ENCODE measurements at regions not wholly inside any gene's neighbourhood (a gene's known extent, or its start where the extent isn't known, plus 50 kb on each side); places are given as distances from the start of the nearest gene placed in this dataset.

DNA sequence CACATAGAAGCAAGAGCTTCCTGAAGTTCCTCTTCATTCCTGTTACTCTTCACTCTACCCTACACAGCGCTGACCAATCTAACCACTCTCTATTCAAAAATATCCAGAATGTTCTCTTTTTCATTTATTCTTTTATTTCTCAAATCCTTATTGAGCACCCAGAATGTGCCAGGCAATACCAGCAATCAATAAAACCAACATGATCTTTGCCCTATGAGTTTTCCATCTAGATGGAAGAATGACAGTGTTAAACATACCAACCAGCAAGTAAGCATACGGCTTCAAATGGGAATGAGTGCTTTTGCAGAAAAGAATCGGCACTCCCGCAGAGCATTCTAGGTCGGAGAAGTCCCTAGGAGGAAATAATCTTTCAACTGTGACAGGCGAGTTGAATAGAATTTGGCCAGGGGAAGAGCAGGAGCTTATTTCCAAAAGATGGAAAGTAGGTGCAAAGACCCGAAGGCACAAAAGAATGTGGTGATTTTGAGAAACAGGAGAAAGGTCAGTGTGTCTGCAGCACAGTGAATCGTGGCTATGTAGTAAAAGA, 217.8 kb upstream of the MEIS1 start:
- Histone ChIP-seq H2AFZ (ENCODE audit: low read length) (no peak overlapping the region), H3K4me1 (ENCODE audit: insufficient read depth, low read length, poor library complexity, severe bottlenecking) (no peaks in the 10 kb centered on the region), H4K20me1 (ENCODE audit: insufficient read depth, low read length, poor library complexity, severe bottlenecking) (no peaks in the 10 kb centered on the region), H3K27me3 (ENCODE audit: insufficient read depth, low read length, poor library complexity, severe bottlenecking) (no peaks in the 10 kb centered on the region), H3K9me2 (replicated peaks; ENCODE audit: low read depth, low read length) (no peaks in the 10 kb centered on the region), H3K4me2 (ENCODE audit: low read depth, low read length, poor library complexity, severe bottlenecking) (no peak overlapping the region), H3K9me3 (ENCODE audit: insufficient read depth, low read depth, low read length) (no peaks in the 10 kb centered on the region), H3K9ac (ENCODE audit: low read depth, low read length, poor library complexity, severe bottlenecking) (no peak overlapping the region), H3F3A (ENCODE audit: low read depth) (no peaks in the 10 kb centered on the region), H3K36me3 (ENCODE audit: insufficient read depth, low read length) (no peaks in the 10 kb centered on the region), H3K79me2 (ENCODE audit: insufficient read depth, low read length) (no peaks in the 10 kb centered on the region), H3K4me3 (ENCODE audit: low read length, poor library complexity, severe bottlenecking) (no peak overlapping the region)
- TF ChIP-seq CTCF (conservative IDR thresholded peaks at IDR 0.05; ENCODE audit: low read length): no peak
- TF ChIP-seq EZH2phosphoT487 (IDR thresholded peaks at IDR 0.05; ENCODE audit: borderline replicate concordance): no peak

- TF ChIP-seq CTCF (conservative IDR thresholded peaks at IDR 0.05; ENCODE audit: low read length): no peak
- Histone ChIP-seq H2AFZ (ENCODE audit: low read length) (no peak overlapping the region), H3K9me2 (replicated peaks; ENCODE audit: low read depth, low read length) (no peaks in the 10 kb centered on the region)
These were observed 222.2 kb upstream of the MEIS1 start for GRCh38 chr2:66212749-66213148.

DNA sequence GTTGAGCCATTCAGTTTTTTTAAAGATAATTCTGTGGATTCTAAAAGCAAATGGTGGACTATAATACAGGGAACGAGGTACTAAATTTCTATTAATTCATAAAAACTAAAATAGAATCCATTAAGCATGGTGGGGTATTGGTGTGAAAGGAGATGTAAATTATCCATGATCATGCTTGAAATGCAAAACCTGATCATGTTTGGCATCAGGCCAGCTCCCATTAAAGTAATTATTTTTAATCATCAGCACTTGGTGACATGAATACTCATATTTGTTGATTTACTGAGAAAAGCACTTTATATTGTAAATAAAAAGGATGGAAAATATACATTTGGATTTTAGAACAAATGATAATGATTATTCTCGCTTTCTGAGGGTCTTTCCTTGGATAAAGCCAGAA, 232.3 kb upstream of the MEIS1 start:
- Histone ChIP-seq H3K9me2 (replicated peaks; ENCODE audit: low read depth, low read length) (no peaks in the 10 kb centered on the region), H3K79me2 (ENCODE audit: insufficient read depth, low read length) (no peaks in the 10 kb centered on the region), H3K4me1 (ENCODE audit: insufficient read depth, low read length, poor library complexity, severe bottlenecking) (no peaks in the 10 kb centered on the region), H3K9me3 (ENCODE audit: insufficient read depth, low read depth, low read length) (no peaks in the 10 kb centered on the region), H2AFZ (ENCODE audit: low read length) (no peak overlapping the region), H4K20me1 (ENCODE audit: insufficient read depth, low read length, poor library complexity, severe bottlenecking) (no peaks in the 10 kb centered on the region), H3K9ac (ENCODE audit: low read depth, low read length, poor library complexity, severe bottlenecking) (no peak overlapping the region), H3K4me3 (ENCODE audit: low read length, poor library complexity, severe bottlenecking) (no peak overlapping the region), H3K4me2 (ENCODE audit: low read depth, low read length, poor library complexity, severe bottlenecking) (no peak overlapping the region), H3K27me3 (ENCODE audit: insufficient read depth, low read length, poor library complexity, severe bottlenecking) (no peaks in the 10 kb centered on the region), H3F3A (ENCODE audit: low read depth) (no peaks in the 10 kb centered on the region), H3K36me3 (ENCODE audit: insufficient read depth, low read length) (no peaks in the 10 kb centered on the region)
- TF ChIP-seq CTCF (conservative IDR thresholded peaks at IDR 0.05; ENCODE audit: low read length) (no peak), EZH2phosphoT487 (IDR thresholded peaks at IDR 0.05; ENCODE audit: borderline replicate concordance) (no peak)

More at GRCh38 chr2:66212749-66213148, 222.2 kb upstream of the MEIS1 start:
- Histone ChIP-seq H3K4me2 (ENCODE audit: low read depth, low read length, poor library complexity, severe bottlenecking) (no peak overlapping the region), H3K79me2 (ENCODE audit: insufficient read depth, low read length) (no peaks in the 10 kb centered on the region), H3K27me3 (ENCODE audit: insufficient read depth, low read length, poor library complexity, severe bottlenecking) (no peaks in the 10 kb centered on the region), H3K4me3 (ENCODE audit: low read length, poor library complexity, severe bottlenecking) (no peak overlapping the region), H3K36me3 (ENCODE audit: insufficient read depth, low read length) (no peaks in the 10 kb centered on the region), H3K9ac (ENCODE audit: low read depth, low read length, poor library complexity, severe bottlenecking) (no peak overlapping the region), H4K20me1 (ENCODE audit: insufficient read depth, low read length, poor library complexity, severe bottlenecking) (no peaks in the 10 kb centered on the region), H3K9me3 (ENCODE audit: insufficient read depth, low read depth, low read length) (no peaks in the 10 kb centered on the region), H3K4me1 (ENCODE audit: insufficient read depth, low read length, poor library complexity, severe bottlenecking) (no peaks in the 10 kb centered on the region), H3F3A (ENCODE audit: low read depth) (no peaks in the 10 kb centered on the region)

Data from Loucy (cell line).